ENCODE measurements at regions not wholly inside any gene's neighbourhood (a gene's known extent, or its start where the extent isn't known, plus 50 kb on each side); places are given as distances from the start of the nearest gene placed in this dataset.

DNA sequence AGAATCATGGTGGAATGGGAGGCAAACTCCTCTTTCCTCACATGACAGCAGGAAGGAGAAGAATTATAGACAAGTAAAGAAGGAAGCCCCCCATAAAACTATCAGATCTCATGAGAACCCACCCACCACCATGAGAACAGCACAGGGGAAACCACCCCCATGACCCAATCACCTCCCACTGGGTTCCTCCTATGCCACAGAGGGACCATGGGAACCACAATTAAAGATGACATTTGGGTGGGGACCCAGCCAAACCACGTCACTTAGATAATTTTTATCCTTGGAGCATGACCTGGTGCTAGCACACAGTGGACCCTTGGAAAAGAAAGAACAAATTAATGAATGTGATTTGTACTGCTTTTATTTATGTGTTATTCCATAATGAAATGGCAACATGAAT is 188.6 kb upstream of the NCKAP5 start:
- CTCF ChIA-PET = no interaction called here
- POLR2A ChIA-PET = no interaction called here

DNA sequence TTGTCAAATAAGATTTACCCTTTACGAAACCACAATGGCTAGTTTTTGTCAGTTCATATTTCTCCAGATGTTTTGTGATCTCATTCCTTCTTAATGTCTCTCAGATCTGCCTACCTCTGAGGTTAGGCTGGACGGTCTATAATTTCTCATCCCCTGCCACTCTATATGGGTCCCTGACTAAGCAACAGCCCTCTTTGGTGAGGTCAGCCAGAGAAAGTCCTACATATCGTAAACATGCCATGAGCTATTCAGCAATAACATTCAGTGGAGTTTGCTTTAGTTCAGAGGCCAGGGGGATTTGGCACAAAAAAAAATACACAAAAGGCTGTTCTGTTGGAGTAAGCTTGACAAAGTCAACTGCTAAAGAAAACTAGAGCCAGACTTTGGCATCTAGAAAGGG is 192.1 kb upstream of the NCKAP5 start:
- POLR2A ChIA-PET = no interaction called here

DNA sequence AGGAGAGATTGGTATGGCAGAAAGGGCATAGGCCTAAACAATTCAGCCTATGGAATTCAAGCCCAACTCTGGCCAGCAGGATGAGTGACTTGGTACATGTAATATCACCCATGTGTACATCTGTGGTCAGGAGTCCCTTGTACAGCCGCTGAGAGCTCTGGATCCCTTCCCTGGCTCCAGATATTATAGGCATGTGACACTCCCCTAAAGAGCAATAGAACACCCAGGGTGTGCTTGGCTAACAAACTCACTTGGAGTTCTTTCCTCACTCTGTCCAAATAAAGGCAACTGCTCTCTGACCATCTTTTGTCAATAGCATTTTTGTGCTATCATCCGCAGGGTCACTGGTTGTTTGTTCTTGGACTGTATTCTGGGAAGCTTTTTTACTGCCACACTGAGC is 197.4 kb upstream of the NCKAP5 start:
- ChIA-PET CTCF (no interaction called here), POLR2A (no interaction called here)

More for the DNA sequence above, 192.1 kb upstream of the NCKAP5 start:
- CTCF ChIA-PET = no interaction called here

DNA sequence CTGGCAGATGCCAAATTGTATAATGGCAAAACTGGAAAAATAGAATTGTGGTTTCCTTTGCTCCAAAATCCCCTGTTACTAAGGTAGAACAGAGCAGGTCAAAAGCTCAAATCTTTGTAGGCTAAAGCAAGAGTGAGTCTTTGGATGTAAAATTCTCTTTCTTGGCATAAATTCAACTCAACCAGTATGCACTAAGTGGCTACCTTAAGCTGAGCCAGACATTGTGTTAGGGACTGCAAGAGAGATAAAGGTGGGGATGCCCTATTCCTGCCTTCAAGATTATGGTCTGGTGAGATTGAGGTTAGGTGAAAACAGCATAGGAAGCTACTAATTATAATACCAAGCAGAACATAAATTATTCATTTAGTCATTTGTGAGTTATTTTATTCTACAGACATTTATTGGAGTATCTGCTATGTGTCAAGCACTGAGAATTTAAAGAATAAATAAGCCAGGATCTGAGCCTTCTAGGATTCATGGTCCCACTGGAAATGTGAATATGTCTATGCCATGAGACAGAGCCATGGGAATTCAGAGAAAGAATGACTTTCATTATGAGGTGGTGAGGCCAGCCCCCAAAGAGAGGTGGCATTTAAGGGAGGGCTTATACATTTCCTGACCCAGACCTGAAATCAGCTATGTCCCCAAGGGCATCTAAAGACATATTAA is 198.0 kb upstream of the NCKAP5 start:
- ChIA-PET POLR2A (no interaction called here), CTCF (no interaction called here)

DNA sequence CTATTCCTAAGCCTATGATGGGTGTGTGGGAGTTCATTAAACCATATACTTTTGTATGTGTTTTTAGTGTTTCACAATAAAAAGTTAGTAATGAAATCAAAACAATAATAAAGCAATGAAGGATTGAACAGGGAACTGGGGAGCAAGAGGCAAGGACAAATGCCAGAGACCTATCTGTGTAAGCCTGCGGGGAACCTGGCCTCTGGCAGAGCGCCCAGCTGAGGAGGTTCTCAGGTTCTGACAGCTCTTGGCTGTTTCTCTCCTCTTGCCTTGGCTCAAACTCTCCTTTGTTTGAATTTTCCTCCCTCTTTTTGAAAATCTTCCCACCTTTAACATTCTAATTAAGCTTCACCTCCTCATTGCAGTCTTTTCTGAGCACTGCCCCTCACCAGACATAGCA is 200.0 kb upstream of the NCKAP5 start:
- ChIA-PET CTCF (no interaction called here), POLR2A (no interaction called here)

DNA sequence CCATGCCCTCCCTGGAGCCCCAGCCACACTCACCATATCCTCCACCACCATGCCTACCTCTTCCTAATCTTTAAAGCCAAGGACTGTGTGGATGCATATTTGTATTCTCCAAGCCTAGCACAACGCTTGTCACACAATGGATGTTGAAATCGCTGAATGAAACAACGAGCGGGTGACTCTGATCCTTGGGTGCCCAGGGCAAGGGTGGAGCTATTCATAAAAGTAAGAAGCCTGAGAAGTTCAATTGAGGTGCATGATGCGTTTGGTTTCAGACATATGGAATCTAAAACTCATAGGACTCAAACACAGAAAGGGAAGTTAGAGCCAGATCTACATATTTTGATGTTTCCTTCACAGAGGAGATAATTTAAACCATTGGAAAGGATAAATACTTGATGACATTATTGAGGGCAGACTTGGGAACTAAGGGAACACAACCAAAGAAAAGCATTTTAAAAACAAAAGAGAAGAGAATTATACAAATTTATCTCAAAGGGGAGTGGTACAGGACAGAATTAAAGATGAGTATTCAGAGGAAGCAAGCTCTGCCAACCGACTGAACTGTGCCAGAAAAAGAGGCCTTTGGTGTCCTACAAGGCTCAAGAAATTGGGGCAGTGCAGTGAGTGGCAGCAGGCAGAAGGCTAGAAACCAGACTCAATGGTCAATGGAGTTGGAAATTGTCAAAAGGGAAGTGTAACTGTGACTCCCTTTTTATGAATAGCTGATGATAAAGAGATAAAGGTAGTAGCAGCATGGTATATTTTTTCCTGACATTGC is 200.6 kb upstream of the NCKAP5 start:
- CTCF ChIA-PET = no interaction called here
- POLR2A ChIA-PET = no interaction called here

DNA sequence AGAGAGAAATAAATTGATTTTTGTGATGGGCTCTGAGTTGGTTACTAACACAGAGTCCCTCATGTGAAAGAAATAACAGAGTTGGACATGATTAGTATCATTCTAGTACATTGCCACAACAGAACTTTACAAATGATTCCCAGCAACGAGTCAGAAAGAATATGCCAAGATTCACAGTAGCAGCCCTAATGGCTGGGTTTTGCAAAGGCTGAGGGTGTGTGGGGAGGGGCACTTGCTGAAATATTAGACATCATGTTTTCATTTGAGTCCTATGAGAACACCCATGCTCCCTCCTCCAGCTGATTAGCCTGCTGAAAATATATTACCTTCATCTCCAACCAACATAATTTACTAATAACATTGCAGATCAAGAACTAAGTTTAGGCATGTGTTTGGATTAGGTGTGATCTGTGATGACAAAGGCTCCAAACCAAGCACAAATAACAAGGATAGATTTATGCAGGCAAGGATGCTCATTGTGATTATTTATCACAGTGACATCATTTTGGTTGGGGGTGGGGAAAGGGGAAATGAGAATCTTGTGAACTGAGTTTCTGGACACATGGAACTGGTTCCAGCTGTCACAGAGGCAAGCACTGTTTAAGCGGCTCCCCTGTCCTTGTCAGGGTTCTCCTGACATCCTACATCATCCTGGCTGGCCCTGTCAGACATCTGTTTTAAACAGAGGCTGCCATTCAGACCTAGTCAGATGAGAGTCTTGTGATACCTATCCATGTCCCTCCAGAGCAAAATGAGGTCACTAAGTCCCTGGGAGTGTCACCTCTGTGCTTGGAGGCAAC is 205.8 kb upstream of the NCKAP5 start:
- CTCF ChIA-PET = no interaction called here
- POLR2A ChIA-PET = interaction anchor here (0.6 kb wide), 1 partner anchor 28 kb away, joined by 3 read pairs; no protein-coding TSS in a partner anchor

DNA sequence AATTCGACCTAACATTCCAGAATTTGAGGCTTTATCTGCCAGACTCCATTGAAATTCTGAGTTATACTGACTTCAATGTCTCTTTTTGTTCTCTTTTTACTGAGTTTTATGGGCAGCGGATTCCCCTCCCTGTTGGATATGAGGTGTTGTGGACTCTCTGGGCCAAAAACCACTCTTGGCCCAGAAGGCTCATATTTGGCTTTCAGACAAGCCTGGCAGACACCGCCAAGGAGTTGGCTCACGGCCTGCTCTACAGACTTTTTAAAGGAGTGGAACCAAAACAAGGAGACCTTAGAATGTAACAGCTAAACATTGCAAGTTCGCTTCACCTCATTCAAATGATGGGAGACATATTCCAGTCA is 206.4 kb upstream of the NCKAP5 start:
- CTCF ChIA-PET = no interaction called here
- POLR2A ChIA-PET = no interaction called here

DNA sequence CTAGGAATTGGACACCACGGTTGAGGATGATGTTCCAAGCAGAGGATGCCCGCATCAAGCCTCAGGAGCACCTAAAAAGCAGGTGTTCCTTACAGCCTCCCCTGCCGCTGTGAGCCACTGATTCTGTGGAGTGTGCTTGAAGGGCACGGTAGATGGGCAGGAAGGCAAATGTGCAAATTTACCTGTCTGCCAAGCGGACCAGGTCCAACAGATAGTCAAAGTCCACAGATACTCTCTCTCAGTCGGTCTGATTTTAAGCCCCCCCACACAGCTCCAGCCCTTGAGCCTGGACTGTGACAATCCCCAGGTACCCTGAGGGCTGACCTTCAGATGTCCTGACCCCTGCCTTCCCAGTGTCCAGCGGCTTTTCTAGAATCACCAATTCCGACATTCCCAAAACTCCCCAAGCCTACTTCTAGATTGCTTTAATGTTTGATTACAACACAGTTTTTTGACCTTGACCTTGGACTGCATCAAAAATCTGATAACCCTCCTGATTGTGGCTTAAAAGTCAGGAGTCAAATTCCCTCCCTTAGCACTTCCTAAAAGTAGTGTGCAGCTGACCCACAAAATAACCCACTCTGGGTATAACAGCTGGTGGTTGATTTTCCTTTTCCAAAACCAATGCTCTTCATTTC is 208.8 kb upstream of the NCKAP5 start:
- POLR2A ChIA-PET = no interaction called here
- CTCF ChIA-PET = no interaction called here

DNA sequence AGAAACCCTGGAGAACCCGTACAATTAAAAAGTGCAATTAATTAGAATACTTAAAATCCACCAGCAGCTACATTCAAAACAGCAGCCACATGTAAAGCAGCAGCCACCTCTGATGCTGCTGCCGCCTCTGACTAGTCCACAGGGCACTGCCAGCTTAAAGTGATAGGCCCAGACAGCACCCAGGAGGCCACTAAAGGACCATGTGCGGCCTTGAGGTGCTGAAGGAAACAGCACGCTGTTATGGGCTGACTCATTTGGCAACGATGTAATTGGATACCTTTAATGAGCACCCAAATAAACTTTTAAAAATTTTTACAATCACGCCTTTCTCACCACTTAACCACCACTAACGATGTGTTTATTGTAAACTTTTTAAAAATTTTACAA is 209.3 kb upstream of the NCKAP5 start:
- POLR2A ChIA-PET = no interaction called here

DNA sequence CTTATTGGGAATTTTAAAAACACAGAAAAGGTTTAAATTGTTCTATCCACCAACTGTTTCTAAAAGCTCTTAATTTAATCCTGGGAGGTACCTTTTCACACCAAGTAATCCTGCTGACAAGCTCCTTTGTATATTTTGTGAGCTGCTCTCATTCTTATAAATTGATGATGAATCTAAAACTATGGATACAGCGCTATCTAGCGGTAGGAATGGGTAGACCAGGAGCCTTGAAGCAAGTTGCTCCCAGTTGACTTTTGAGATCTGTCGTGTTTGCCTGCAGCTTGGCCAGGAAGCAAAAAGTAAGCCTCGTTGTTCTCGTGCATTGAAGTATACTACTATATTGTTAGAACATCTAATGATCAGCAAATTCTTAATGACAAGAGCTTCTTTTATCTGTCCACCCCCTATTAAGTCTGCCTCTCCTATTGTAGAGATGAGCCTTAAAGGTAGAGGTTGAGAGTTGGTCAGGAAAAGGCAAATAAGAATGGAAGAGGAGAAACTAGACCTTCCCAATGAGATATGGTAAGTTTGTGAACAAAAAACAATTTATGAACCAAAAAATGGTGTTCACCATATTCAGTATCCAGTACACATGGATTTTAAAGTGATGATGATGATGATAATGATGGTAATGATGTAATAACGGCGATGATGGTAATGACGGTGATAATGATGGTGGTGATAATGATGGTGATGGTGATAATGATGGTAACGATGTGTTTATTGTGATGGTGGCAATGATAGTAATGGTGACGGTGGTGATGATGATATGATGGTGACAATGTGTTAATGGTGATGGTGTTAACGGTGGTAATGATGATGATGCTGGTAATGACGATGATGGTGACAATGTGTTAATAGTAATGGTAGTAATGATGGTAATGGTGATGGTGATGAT is 212.1 kb upstream of the NCKAP5 start:
- ChIA-PET POLR2A (no interaction called here), CTCF (no interaction called here)

More for the DNA sequence above, 209.3 kb upstream of the NCKAP5 start:
- CTCF ChIA-PET = no interaction called here

DNA sequence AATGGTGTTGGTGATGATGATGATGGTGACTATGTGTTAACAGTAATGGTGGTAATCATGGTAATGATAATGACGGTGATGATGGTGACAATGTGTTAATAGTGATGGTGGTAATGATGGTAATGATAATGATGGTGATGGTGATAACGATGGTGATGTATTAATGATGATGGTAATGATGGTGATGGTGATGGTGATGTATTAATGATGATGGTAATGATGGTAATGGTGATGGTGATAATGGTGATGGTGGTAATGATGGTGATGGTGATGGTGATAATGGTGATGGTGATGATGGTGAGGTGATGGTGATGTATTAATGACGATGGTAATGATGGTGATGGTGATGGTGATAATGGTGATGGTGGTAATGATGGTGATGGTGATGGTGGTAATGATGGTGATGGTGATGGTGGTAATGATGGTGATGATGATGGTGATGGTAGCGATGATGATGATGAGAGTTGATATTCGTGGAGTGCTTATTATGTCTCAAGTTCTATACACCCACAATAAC is 212.8 kb upstream of the NCKAP5 start:
- ChIA-PET POLR2A (no interaction called here), CTCF (no interaction called here)

DNA sequence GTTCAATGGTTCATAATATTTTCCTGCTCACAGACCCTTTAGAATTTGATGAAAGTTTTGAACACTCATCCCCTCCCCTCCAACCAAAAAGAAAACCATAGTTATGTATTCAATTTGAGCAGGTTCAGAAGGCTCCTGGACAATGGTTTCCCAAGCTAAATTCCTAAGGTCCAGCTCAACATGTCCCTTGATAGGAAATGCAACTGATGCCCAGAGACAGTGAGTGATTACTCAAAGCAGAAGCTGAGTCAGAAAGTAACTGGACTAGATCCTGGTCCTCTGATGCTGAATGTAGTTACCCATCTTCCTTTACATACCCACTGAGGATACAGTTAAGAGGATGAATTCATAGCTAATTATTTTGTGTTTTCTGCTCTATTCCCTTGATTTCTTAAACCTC is 218.9 kb upstream of the NCKAP5 start:
- CTCF ChIA-PET = no interaction called here

DNA sequence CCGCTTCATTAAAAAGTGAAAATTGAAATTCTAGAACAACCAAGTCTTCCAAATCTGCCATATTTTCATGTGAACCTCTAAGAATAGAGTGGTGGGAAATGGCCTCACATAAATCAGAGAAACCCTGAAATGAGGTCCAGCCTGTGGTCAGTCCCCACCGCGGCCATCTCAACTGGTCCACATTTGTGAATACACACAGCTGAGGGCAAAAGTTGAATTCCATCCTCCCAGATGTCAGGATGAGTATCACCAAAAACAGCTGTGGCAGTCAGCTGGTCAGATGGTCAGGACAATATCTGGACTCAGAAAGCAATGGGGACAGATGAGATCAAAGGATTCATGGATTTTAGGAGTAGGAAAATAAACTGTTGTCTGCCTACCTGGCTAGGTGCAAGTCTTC is 219.4 kb upstream of the NCKAP5 start:
- CTCF ChIA-PET = no interaction called here
- POLR2A ChIA-PET = no interaction called here

More for the DNA sequence above, 218.9 kb upstream of the NCKAP5 start:
- POLR2A ChIA-PET = no interaction called here

DNA sequence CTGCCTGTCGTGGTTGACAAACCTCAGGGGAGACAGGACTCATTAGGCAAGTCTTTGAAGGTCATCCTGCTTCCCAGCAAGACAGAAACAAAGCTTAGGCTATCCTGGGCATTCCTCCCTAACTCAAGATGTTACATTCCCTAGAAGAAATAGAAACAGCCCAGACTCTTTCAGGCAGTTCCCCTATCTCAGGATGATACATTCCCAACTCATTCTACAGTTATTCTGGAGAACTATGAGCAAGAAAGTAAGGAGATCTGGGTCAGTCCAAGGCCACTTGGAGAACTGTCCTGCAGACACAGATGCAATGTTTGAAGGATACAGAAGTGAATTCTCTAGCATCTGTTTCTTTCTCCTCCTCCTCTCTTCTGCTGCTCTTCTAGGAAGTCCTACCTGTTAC is 220.1 kb upstream of the NCKAP5 start:
- CTCF ChIA-PET = no interaction called here
- POLR2A ChIA-PET = no interaction called here

DNA sequence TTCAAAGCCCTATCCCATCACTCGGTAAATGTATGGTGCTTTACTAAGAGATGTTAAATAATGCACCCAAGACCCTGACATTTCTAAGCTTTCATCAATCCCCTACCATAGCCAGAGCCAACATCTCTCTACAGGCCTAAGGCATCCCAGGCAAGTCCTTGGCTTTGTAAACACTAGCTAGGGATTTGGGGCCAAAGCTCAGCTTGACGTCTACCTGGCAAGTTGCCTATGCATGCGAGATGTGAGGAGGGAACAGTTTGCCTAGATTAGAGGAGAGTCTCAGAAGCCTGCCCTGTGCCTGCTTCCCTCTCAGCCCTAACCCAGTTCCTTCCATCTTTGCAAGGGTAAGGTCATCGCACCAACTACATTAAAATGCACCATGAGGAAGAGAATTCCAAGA is 221.5 kb upstream of the NCKAP5 start:
- ChIA-PET CTCF (no interaction called here), POLR2A (no interaction called here)

DNA sequence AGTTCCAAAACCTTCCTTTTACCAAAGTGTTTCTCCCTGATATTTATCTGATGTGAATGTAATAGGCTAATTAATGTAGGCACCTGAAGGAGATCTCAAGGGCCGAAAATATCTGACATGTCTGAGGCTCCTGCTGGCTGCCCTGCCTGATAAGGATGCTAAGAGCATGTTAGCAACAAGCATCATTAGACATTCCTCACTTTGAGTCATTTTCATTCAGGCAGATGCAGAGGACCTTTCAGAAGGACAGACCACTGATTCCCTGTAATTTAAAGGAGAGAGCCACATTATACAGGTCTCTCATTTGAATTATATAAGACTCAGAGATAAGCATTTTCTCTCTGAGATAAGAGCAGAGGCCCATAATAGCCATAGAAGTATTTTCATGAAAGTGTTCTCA is 222.4 kb upstream of the NCKAP5 start:
- ChIA-PET POLR2A (no interaction called here), CTCF (no interaction called here)

DNA sequence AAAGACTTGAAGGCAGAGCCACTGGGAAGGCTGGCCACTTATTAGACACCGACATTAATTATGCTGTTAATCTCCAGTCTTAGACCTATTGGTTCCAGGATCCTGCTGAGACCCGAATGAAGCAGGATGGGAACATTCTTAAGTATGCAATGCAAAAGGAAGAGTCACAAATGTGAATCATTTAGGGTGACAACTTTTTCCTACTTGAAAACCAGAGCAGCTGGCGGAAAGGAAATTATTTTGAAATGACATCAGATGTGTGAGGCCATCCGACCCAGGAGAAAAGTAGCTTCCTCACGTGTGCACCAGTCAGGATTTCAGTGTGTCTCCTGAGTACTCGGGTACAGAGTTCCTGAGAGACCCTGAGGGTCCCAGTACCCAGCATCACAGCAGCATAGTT is 222.9 kb upstream of the NCKAP5 start:
- ChIA-PET CTCF (no interaction called here), POLR2A (no interaction called here)

DNA sequence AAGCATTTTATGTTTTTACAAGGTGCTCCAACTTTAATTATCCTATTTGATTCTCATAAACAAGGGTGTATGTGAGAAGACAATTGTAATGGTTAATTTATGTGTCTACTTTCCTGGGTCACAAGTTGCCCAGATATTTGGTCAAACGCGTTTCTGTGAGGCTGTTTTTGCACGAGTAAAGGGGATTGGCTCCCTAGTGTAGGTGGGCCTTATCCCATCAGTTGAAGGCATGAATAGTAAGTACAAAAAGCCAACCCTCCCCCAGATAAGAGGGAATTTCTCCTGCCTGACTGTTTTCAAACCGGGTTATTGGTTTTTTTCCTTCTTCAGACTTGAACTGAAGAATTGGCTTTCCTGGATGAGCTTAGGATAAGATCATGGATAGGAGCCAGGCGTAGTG is 224.0 kb upstream of the NCKAP5 start:
- CTCF ChIA-PET = no interaction called here
- POLR2A ChIA-PET = no interaction called here

DNA sequence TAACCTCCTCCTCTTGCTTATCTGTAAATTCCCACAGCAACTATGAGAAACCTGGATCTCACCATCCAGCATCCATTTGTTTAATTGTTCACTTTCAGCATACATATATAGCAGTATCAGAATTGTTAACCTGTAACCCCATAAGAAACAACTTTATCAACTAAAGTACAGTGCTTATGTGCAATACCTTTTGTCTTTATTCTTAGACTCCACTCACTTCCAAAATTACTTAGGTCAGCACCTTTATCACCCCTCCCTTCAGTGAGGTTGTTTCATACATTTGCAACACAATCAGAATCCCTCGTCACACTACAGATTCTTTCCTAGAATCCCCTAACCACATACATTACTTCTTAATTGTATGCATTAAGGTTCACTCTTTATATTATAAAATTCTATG is 225.9 kb upstream of the NCKAP5 start:
- POLR2A ChIA-PET = no interaction called here

More for the DNA sequence above, 225.9 kb upstream of the NCKAP5 start:
- CTCF ChIA-PET = no interaction called here

Data from activated CD8-positive, alpha-beta memory T cell treated with anti-CD3 and anti-CD28 coated beads for 36 hours (primary cell).